ENCODE measurements at regions not wholly inside any gene's neighbourhood (a gene's known extent, or its start where the extent isn't known, plus 50 kb on each side); places are given as distances from the start of the nearest gene placed in this dataset.
A peak's percentile ranks its signal among the peaks of the same experiment; 100 is the strongest.

GRCh38 chr22:22746061-22746962 lies 101.9 kb downstream of the GGTLC2 start:
- Histone ChIP-seq H3K36me3 (replicated peaks; ENCODE audit: insufficient read depth, low read depth) (no peaks in the 10 kb centered on the region), H3K79me2 (no peaks in the 10 kb centered on the region), H4K20me1 (ENCODE audit: insufficient read depth, poor library complexity, severe bottlenecking) (no peaks in the 10 kb centered on the region), H3K9me2 (replicated peaks; ENCODE audit: insufficient read depth) (no peaks in the 10 kb centered on the region), H3K27ac (no peak overlapping the region), H3K27me3 (peaks cover 17% of the 10 kb centered on the region), H3K4me2 (no peak overlapping the region), H2AFZ (no peak overlapping the region), H3K4me3 (no peak overlapping the region), H3K9me3 (ENCODE audit: low read depth) (no peaks in the 10 kb centered on the region), H3K4me1 (ENCODE audit: insufficient read depth) (no peaks in the 10 kb centered on the region)
- TF ChIP-seq EZH2 (IDR thresholded peaks at IDR 0.05; ENCODE audit: borderline replicate concordance): no peak
- TF ChIP-seq EZH2phosphoT487 (IDR thresholded peaks at IDR 0.05; ENCODE audit: low read depth, severe bottlenecking, unreplicated experiment): no peak
- no peak for TF ChIP-seq CTCF (IDR thresholded peaks at IDR 0.05; ENCODE audit: poor library complexity)
- no peak for DNase-seq (ENCODE audit: low spot score)
- WGBS (ENCODE audit: low lambda C conversion rate, missing lambda C conversion rate): 77% methylated on average over 10 of the region's 11 CpGs

- no peaks in the 10 kb centered on the region for H3K4me1 ChIP-seq (ENCODE audit: insufficient read depth)
- peaks cover 17% of the 10 kb centered on the region for H3K27me3 ChIP-seq
- H3K4me3 ChIP-seq: no peak overlapping the region
- H4K20me1 ChIP-seq (ENCODE audit: insufficient read depth, poor library complexity, severe bottlenecking): no peaks in the 10 kb centered on the region
- TF ChIP-seq CTCF (IDR thresholded peaks at IDR 0.05; ENCODE audit: poor library complexity): no peak
- no peak for TF ChIP-seq EZH2 (IDR thresholded peaks at IDR 0.05; ENCODE audit: borderline replicate concordance)
- TF ChIP-seq EZH2phosphoT487 (IDR thresholded peaks at IDR 0.05; ENCODE audit: low read depth, severe bottlenecking, unreplicated experiment): no peak
- no peak for DNase-seq (ENCODE audit: low spot score)
- H3K27ac ChIP-seq: no peak overlapping the region
- H3K36me3 ChIP-seq (replicated peaks; ENCODE audit: insufficient read depth, low read depth): no peaks in the 10 kb centered on the region
- H3K79me2 ChIP-seq: no peaks in the 10 kb centered on the region
- H2AFZ ChIP-seq: no peak overlapping the region
- no peak overlapping the region for H3K4me2 ChIP-seq
- 63% methylated on average over 8 of the region's 8 CpGs for WGBS (ENCODE audit: low lambda C conversion rate, missing lambda C conversion rate)
- H3K9me3 ChIP-seq (ENCODE audit: low read depth): no peaks in the 10 kb centered on the region
- no peaks in the 10 kb centered on the region for H3K9me2 ChIP-seq (replicated peaks; ENCODE audit: insufficient read depth)
Observed at GRCh38 chr22:22746963-22747933, 102.8 kb downstream of the GGTLC2 start.

GRCh38 chr22:22748297-22748743 lies 103.9 kb downstream of the GGTLC2 start:
- peak; percentile 65 for DNase-seq (ENCODE audit: low spot score)
- H4K20me1 ChIP-seq (ENCODE audit: insufficient read depth, poor library complexity, severe bottlenecking): no peaks in the 10 kb centered on the region
- H3K27ac ChIP-seq: no peak overlapping the region
- peaks cover 7% of the 10 kb centered on the region for H3K27me3 ChIP-seq
- H3K4me2 ChIP-seq: no peak overlapping the region
- TF ChIP-seq EZH2phosphoT487 (IDR thresholded peaks at IDR 0.05; ENCODE audit: low read depth, severe bottlenecking, unreplicated experiment) (no peak), CTCF (IDR thresholded peaks at IDR 0.05; ENCODE audit: poor library complexity) (peak; percentile 60)
- H3K79me2 ChIP-seq: no peaks in the 10 kb centered on the region
- no peaks in the 10 kb centered on the region for H3K36me3 ChIP-seq (replicated peaks; ENCODE audit: insufficient read depth, low read depth)
- no peak overlapping the region for H3K4me3 ChIP-seq
- WGBS (ENCODE audit: low lambda C conversion rate, missing lambda C conversion rate): 33% methylated on average over 5 of the region's 5 CpGs
- no peak overlapping the region for H2AFZ ChIP-seq
- H3K4me1 ChIP-seq (ENCODE audit: insufficient read depth): no peaks in the 10 kb centered on the region
- H3K9me2 ChIP-seq (replicated peaks; ENCODE audit: insufficient read depth): no peaks in the 10 kb centered on the region
- no peaks in the 10 kb centered on the region for H3K9me3 ChIP-seq (ENCODE audit: low read depth)

All from hepatocyte (in vitro differentiated cells).